Upper lobe of right lung (tissue), 1 donor: ENCODE measurements at regions not wholly inside any gene's neighbourhood (a gene's known extent, or its start where the extent isn't known, plus 50 kb on each side); places are given as distances from the start of the nearest gene placed in this dataset.

Experiments used
- ATAC-seq: fragments of 200-7000 bp; cut with Tn5 transposase; one replicate; pipeline ENCODE4 v1.9.1; 2020; ENCODE audit warnings: mild to moderate bottlenecking, moderate library complexity
- DNase-seq: peaks from one replicate; pipeline ENCODE4 v3.0.0-alpha.2; 2020
- H3K27ac ChIP-seq: fragments of 200-600 bp; one replicate; pipeline ENCODE4 v1.8.0; 2022
- H3K27me3 ChIP-seq: fragments of 200-600 bp; one replicate; pipeline ENCODE4 v1.8.0; 2022; ENCODE audit warnings: mild to moderate bottlenecking
- H3K36me3 ChIP-seq: fragments of 200-600 bp; one replicate; pipeline ENCODE4 v1.8.0; 2022
- H3K4me1 ChIP-seq: fragments of 200-600 bp; one replicate; pipeline ENCODE4 v1.8.0; 2022
- H3K4me3 ChIP-seq: fragments of 200-600 bp; one replicate; pipeline ENCODE4 v1.8.0; 2022; ENCODE audit warnings: mild to moderate bottlenecking
- H3K9me3 ChIP-seq: fragments of 200-600 bp; one replicate; pipeline ENCODE4 v1.8.0; 2022
- intact Hi-C: fragments of 100-400 bp; cut with DNase I; formaldehyde crosslinking; loops from one replicate; pipeline ENCODE4 v1.11.0; 2022
- TF ChIP-seq, protein P1 (sequence below): fragments of 200-600 bp; IDR thresholded peaks from one replicate; pipeline ENCODE4 v1.8.0; 2022; ENCODE audit warnings: antibody characterized with exemption
- donor health status: DM: no; HTN: yes; CAD: no; lungs with severe emphysema.

- Histone ChIP-seq H3K27ac (no peak overlapping the region), H3K9me3 (no peaks in the 10 kb centered on the region), H3K4me1 (peaks cover 22% of the 10 kb centered on the region), H3K4me3 (no peak overlapping the region), H3K27me3 (no peaks in the 10 kb centered on the region), H3K36me3 (no peaks in the 10 kb centered on the region)
- TF ChIP-seq, protein P1, sequence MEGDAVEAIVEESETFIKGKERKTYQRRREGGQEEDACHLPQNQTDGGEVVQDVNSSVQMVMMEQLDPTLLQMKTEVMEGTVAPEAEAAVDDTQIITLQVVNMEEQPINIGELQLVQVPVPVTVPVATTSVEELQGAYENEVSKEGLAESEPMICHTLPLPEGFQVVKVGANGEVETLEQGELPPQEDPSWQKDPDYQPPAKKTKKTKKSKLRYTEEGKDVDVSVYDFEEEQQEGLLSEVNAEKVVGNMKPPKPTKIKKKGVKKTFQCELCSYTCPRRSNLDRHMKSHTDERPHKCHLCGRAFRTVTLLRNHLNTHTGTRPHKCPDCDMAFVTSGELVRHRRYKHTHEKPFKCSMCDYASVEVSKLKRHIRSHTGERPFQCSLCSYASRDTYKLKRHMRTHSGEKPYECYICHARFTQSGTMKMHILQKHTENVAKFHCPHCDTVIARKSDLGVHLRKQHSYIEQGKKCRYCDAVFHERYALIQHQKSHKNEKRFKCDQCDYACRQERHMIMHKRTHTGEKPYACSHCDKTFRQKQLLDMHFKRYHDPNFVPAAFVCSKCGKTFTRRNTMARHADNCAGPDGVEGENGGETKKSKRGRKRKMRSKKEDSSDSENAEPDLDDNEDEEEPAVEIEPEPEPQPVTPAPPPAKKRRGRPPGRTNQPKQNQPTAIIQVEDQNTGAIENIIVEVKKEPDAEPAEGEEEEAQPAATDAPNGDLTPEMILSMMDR: no peak
- DNase-seq (no peak), ATAC-seq (no peak)
- intact Hi-C loops: no loop called here
Observed at GRCh38 chr6:21767891-21768648, 174.5 kb downstream of the SOX4 start.

- TF ChIP-seq, protein P1: no peak
- no peak for DNase-seq
- H3K27ac ChIP-seq: no peak overlapping the region
- no peaks in the 10 kb centered on the region for H3K36me3 ChIP-seq
- ATAC-seq: peak; percentile 62
- no peaks in the 10 kb centered on the region for H3K9me3 ChIP-seq
- intact Hi-C loops: no loop called here
- H3K4me3 ChIP-seq: no peak overlapping the region
- no peaks in the 10 kb centered on the region for H3K27me3 ChIP-seq
- H3K4me1 ChIP-seq: peaks cover 22% of the 10 kb centered on the region
Observed at GRCh38 chr6:21769405-21769861, 175.9 kb downstream of the SOX4 start.

DNA sequence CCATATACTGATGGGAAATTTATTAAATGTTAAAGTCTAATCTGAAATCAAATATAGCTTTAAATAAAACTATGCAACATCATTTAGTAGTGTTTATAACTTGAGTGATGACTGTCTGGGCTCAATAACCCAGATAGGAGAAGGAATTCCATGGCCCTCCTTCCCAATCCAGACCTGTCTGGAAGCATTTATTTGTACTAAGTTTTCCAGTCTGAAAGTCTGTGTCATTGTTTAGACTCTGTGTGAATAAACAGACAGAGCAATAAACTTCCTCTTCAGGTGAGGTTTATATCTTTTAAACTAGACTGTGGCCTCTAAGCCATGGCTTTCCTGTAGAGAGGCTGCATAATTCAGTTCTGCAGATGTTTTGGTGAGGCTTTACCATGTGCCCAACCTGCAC, 176.4 kb downstream of the SOX4 start:
- no peak overlapping the region for H3K4me3 ChIP-seq
- H3K36me3 ChIP-seq: no peaks in the 10 kb centered on the region
- no peaks in the 10 kb centered on the region for H3K9me3 ChIP-seq
- DNase-seq (no peak), ATAC-seq (no peak)
- H3K27me3 ChIP-seq: no peaks in the 10 kb centered on the region
- peaks cover 22% of the 10 kb centered on the region for H3K4me1 ChIP-seq
- TF ChIP-seq, protein P1: no peak
- H3K27ac ChIP-seq: no peak overlapping the region
- intact Hi-C loops: no loop called here

DNA sequence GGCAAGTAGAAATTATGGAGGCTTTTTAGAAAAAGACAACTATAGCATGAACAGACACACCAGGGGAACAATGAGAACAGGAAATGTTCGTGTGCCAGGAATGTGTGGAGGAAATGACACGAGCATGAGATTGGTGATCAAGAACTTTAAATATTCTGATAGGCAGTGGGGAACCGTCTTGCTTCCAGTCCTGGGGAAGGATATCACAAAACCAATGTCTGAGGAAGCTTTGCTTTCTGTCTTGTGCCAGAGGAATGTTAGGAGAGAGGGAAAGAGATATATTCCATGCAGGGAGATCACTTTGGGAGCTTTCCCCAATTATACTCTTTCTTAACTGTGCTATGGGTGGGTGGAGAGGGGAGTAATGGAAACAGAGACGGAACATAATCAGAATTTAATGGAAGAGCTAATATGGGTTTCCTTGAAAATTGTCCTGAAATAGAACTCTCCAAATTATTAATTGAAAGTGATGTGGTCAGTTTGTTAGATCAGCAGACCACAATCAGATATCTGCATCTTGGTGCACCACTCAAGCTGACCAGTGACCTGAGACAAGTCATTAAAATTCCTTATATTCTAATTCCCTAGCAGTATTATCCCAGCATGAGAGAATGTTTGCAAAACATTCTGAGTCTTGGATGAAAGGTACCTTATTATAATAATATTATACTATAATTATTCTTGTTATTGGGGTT, 178.2 kb downstream of the SOX4 start:
- no peak overlapping the region for H3K27ac ChIP-seq
- no peaks in the 10 kb centered on the region for H3K36me3 ChIP-seq
- DNase-seq (no peak), ATAC-seq (no peak)
- TF ChIP-seq, protein P1: no peak
- H3K27me3 ChIP-seq: no peaks in the 10 kb centered on the region
- no peaks in the 10 kb centered on the region for H3K9me3 ChIP-seq
- intact Hi-C loops: no loop called here
- no peak overlapping the region for H3K4me3 ChIP-seq
- H3K4me1 ChIP-seq: peaks cover 22% of the 10 kb centered on the region

DNA sequence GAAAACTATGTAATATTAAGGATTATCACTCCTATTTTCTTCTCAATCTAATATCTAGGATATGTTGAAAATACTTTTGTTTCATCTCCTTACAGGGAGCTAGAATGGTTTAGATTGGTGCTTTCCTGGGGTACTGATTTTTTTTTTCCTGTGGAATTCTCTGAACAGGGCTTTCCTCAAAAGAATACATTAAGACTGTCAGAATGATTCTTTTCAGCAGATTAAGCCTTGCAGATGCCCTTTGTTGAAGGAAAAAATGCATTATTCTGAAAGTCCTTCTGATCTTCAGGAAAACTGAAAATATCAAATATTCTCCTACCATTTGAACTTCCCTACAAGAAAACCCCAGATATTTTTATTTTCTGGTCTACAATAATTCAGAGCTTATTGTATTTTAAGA, 178.9 kb downstream of the SOX4 start:
- no peak overlapping the region for H3K4me3 ChIP-seq
- H3K36me3 ChIP-seq: no peaks in the 10 kb centered on the region
- no peak overlapping the region for H3K27ac ChIP-seq
- TF ChIP-seq, protein P1: no peak
- peaks cover 22% of the 10 kb centered on the region for H3K4me1 ChIP-seq
- DNase-seq: no peak
- H3K27me3 ChIP-seq: no peaks in the 10 kb centered on the region
- H3K9me3 ChIP-seq: no peaks in the 10 kb centered on the region
- intact Hi-C loops: no loop called here
- no peak for ATAC-seq
